NB4 (cell line): ENCODE measurements at regions not wholly inside any gene's neighbourhood (a gene's known extent, or its start where the extent isn't known, plus 50 kb on each side); places are given as distances from the start of the nearest gene placed in this dataset.
"Not testable (repeated sequence)": the region's sequence is repeated elsewhere in the genome, so short reads cannot be mapped to it uniquely, and the experiment has no call there.

ENCODE experiments used
- MYC ChIP-seq: IDR thresholded peaks from 2 replicates; pipeline ENCODE4 v1.6.1; 2011; ENCODE audit warnings: low read depth, low read length
- POLR2A ChIP-seq: IDR thresholded peaks from 2 replicates; pipeline ENCODE4 v1.6.1; 2011; ENCODE audit warnings: mild to moderate bottlenecking; ENCODE audit not compliant: insufficient read length; ENCODE audit errors: extremely low read depth
- TF ChIP-seq, protein P1 (sequence below): IDR thresholded peaks from one replicate; pipeline ENCODE4 v1.5.1; 2012; ENCODE audit warnings: low read depth, low read length

DNA sequence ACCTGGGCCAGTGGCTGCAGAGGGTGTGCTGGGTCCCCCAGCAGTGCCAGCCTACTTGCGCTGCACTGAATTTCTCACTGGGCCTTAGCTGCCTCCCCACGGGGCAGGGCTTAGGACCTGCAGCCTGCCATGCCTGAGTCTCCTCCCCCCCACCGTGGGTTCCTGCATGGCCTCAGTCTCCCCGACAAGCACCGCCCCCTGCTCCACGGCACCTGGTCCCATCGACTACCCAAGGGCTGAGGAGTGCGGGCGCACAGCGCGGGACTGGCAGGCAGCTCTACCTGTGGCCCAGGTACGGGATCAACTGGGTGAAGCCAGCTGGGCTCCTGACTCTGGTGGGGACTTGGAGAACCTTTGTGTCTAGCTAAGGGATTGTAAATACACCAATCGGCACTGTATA, 1143.6 kb downstream of the OTOL1 start:
- TF ChIP-seq, protein P1, sequence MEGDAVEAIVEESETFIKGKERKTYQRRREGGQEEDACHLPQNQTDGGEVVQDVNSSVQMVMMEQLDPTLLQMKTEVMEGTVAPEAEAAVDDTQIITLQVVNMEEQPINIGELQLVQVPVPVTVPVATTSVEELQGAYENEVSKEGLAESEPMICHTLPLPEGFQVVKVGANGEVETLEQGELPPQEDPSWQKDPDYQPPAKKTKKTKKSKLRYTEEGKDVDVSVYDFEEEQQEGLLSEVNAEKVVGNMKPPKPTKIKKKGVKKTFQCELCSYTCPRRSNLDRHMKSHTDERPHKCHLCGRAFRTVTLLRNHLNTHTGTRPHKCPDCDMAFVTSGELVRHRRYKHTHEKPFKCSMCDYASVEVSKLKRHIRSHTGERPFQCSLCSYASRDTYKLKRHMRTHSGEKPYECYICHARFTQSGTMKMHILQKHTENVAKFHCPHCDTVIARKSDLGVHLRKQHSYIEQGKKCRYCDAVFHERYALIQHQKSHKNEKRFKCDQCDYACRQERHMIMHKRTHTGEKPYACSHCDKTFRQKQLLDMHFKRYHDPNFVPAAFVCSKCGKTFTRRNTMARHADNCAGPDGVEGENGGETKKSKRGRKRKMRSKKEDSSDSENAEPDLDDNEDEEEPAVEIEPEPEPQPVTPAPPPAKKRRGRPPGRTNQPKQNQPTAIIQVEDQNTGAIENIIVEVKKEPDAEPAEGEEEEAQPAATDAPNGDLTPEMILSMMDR = not testable (repeated sequence)
- not testable (repeated sequence) for TF ChIP-seq POLR2A, MYC
